Stimulated activated naive CD8-positive, alpha-beta T cell treated with anti-CD3 and anti-CD28 coated beads, Interleukin-15, amount 100 ng/mL, for 72 hours (primary cell): ENCODE measurements at regions not wholly inside any gene's neighbourhood (a gene's known extent, or its start where the extent isn't known, plus 50 kb on each side); places are given as distances from the start of the nearest gene placed in this dataset.
"Not testable (repeated sequence)": the region's sequence is repeated elsewhere in the genome, so short reads cannot be mapped to it uniquely, and the experiment has no call there.

ENCODE experiments used
- ATAC-seq: fragments of 150-1000 bp; cut with Tn5 transposase; 2 replicates; pipeline ENCODE4 v1.10.0; 2021; ENCODE audit warnings: mild to moderate bottlenecking, moderate library complexity
- DNase-seq, 2 donors: peaks; one replicate each; pipeline ENCODE4 v3.0.0; 2021 to 2022
- H3K27ac Mint-ChIP-seq, 2 donors: one replicate each; pipeline ENCODE4 v1.8.0; 2022; ENCODE audit warnings: mild to moderate bottlenecking in 2 of 2, mixed read lengths in 2 of 2, moderate library complexity in 2 of 2
- H3K27me3 Mint-ChIP-seq: one replicate; pipeline ENCODE4 v1.8.0; 2022; ENCODE audit warnings: mixed read lengths
- H3K4me1 Mint-ChIP-seq: one replicate; pipeline ENCODE4 v1.8.0; 2022; ENCODE audit warnings: mild to moderate bottlenecking, mixed read lengths
- H3K4me3 Mint-ChIP-seq, 2 donors: one replicate each; pipeline ENCODE4 v1.8.0; 2022; ENCODE audit warnings: mild to moderate bottlenecking in 2 of 2, mixed read lengths in 2 of 2, moderate library complexity in 1 of 2
- H3K9me3 Mint-ChIP-seq, 2 donors: one replicate each; pipeline ENCODE4 v1.8.0; 2022; ENCODE audit warnings: mixed read lengths in 2 of 2

DNA sequence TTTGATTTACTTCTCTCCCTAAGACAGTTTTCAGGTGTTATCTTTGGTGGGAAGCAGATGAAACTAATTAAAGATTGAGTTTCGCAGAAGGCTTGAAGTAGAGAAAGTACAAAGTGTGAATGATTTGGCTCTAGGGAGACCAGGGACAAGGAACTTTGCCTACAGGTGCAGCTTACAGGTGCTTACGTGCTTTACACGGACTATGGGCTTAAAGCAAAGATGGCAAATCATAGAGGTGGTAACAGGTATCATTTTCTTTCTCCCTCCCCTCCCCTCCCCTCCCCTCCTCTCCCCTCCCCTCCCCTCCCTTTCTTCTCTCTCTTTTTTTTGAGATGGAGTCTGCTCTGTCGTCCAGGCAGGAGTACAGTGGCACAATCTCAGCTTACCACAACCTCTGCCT is 136.3 kb downstream of the SLC35B3 start:
- Mint-ChIP-seq H3K27ac (no peak overlapping the region), H3K27me3 (no peaks in the 10 kb centered on the region)

DNA sequence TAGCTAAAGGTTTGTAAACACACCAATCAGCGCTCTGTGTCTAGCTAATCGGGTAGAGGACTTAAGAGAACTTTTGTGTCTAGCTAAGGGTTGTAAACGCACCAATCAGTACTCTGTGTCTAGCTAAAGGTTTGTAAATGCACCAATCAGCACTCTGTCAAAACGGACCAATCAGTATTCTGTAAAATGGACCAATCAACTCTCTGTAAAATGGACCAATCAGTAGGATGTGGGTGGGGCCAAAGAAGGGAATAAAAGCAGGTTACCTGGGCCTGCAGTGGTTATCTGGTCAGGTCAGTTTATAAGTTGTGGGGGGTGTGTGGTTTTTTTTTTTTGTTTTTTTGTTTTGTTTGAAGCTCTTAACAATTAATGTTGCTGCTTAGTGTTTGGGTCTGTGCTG is 152.4 kb downstream of the SLC35B3 start:
- H3K27me3 Mint-ChIP-seq = not testable (repeated sequence)

More for the DNA sequence above, 136.3 kb downstream of the SLC35B3 start:
- ATAC-seq (no peak), DNase-seq (no peak)
- no peak overlapping the region for H3K4me3 Mint-ChIP-seq
- peaks cover 0 to 3% of the 10 kb centered on the region in 2 donors for H3K9me3 Mint-ChIP-seq
- H3K4me1 Mint-ChIP-seq = no peaks in the 10 kb centered on the region

DNA sequence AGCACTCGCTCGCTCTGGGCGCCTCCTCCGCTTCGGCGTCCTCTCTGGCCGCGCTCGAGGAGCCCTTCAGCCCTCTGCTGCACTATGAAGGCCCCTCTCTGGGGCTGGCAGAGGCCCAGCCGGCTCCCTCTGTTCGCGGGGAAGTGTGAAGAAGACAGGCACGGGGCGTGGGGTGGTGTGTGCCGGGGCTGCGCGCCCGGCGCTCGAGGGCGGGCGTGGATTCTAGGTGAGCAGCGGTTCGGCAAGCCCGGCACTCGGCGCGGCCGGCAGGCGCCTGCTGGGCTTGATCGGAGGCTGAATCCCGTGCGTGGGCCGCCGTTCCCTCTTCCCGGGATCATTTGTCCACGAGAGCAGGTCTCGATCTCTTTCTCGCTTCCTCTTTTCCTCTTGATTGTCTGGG is 153.0 kb downstream of the SLC35B3 start:
- DNase-seq (no peak), ATAC-seq (no peak)
- no peaks in the 10 kb centered on the region for H3K27me3 Mint-ChIP-seq
- no peak overlapping the region for H3K4me3 Mint-ChIP-seq
- peaks cover 10% of the 10 kb centered on the region for H3K4me1 Mint-ChIP-seq
- H3K27ac Mint-ChIP-seq = peak overlapping the region in 1 of 2 donors; percentile 52
- H3K9me3 Mint-ChIP-seq = peaks cover 0 to 6% of the 10 kb centered on the region in 2 donors

More for the DNA sequence above, 152.4 kb downstream of the SLC35B3 start:
- H3K4me1 Mint-ChIP-seq, H3K9me3 Mint-ChIP-seq, H3K4me3 Mint-ChIP-seq, H3K27ac Mint-ChIP-seq, DNase-seq, ATAC-seq: not testable (repeated sequence)

DNA sequence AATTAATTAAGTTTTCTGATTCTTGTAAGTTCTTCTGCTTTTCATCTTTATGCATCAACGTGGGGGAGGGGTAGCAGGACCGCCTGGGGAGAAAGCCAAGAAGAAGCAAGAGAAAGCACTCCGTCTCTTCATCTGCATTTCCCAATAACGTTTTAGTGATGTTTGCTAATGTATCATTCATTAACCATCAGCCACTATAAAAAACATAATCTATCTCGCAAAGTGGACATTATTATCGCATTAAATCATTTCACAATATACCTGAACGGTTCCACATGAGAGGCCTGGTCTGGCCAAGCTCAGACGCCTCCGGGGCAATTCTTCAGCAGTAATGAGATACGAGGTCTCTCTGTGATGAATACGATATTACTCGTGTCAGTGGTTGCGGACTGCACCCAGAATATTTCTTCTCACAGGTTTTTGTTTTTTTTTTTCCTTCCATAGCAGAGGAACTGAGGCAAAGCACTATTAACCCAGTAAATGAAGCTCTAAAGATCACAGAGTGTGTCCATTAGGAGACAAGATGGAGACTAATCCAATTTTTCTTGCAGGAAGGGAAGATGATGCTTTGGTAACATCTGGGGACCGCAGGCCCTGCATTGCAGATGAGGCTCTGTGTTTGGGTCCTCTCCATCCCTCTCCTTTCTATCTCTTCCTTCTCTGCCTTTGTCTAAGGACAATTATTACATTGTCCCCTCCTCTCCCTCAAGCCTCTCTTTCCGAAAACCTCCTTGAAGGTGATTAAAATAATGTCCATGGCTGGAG is 156.1 kb downstream of the SLC35B3 start:
- peaks cover 0 to 6% of the 10 kb centered on the region in 2 donors for H3K9me3 Mint-ChIP-seq
- DNase-seq (no peak), ATAC-seq (no peak)
- no peak overlapping the region for H3K4me3 Mint-ChIP-seq
- H3K27me3 Mint-ChIP-seq = no peaks in the 10 kb centered on the region
- H3K27ac Mint-ChIP-seq = no peak overlapping the region
- peaks cover 10% of the 10 kb centered on the region for H3K4me1 Mint-ChIP-seq

DNA sequence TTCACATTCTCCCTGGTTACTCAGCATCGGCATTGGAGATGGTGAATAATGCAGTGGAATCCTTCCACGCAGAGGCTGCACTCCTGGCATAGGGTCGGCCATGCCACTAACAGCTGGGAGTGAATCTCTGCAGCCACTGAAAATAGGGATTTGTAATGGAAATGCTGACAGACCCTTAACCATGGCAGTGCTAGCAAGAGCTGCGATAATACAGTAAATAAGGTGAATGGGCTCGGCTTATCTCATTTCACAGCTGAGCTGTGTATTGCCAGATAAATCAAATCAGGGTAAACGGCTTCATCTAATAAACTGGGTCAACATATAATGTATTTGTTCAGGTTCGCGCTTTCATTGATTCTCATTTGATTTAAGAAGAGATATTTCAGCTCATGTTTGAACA is 156.8 kb downstream of the SLC35B3 start:
- Mint-ChIP-seq H3K4me1 (peaks cover 10% of the 10 kb centered on the region), H3K27ac (no peak overlapping the region), H3K27me3 (no peaks in the 10 kb centered on the region), H3K9me3 (peaks cover 0 to 6% of the 10 kb centered on the region in 2 donors), H3K4me3 (no peak overlapping the region)
- ATAC-seq (no peak), DNase-seq (no peak)

DNA sequence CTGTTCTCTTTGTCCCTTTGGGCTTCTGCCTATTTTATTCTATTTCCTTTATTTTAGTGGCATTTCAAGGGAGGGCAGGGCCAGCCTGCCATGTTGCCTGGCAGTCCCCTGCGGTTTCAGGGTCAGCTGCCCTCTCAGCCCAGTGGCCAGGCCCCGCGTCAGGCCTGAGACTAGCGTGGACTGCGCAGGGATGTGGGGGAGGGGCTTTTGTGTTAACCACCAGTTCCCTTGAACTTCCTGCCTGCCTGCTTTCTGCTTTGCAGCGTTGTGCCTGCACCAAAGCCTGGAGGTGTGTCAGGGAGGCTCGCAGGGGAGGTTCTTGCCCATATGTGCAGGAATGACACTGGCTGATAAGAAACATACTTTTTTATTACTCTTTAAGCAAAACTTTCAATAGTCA is 157.6 kb downstream of the SLC35B3 start:
- H3K27me3 Mint-ChIP-seq = no peaks in the 10 kb centered on the region
- peak overlapping the region; percentile 42 to 81 for H3K27ac Mint-ChIP-seq
- H3K4me3 Mint-ChIP-seq = no peak overlapping the region
- peaks cover 10% of the 10 kb centered on the region for H3K4me1 Mint-ChIP-seq
- ATAC-seq (no peak), DNase-seq (no peak)
- peaks cover 0 to 4% of the 10 kb centered on the region in 2 donors for H3K9me3 Mint-ChIP-seq

DNA sequence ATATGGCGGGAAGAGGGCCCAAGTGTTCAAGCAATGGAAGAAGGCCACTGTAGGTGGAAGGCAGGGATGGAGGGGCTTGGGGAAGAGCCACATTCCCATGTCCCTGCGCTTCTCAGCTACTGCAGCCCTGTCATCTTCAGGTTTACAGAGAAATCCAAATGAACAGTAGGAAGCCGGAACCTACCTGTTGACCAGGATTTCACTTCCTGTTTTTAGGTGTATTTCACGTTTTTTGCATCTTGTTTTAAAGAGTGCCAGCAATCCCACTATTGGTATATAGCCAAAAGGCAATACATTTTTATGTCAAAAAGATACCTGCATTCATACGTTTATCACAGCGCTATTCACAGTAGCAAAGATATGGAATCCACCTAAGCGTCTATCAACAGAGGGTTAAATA is 159.2 kb downstream of the SLC35B3 start:
- no peaks in the 10 kb centered on the region for H3K9me3 Mint-ChIP-seq
- DNase-seq = no peak
- H3K27ac Mint-ChIP-seq = no peak overlapping the region
- ATAC-seq = no peak
- H3K27me3 Mint-ChIP-seq = no peaks in the 10 kb centered on the region
- H3K4me3 Mint-ChIP-seq = no peak overlapping the region
- peaks cover 10% of the 10 kb centered on the region for H3K4me1 Mint-ChIP-seq

DNA sequence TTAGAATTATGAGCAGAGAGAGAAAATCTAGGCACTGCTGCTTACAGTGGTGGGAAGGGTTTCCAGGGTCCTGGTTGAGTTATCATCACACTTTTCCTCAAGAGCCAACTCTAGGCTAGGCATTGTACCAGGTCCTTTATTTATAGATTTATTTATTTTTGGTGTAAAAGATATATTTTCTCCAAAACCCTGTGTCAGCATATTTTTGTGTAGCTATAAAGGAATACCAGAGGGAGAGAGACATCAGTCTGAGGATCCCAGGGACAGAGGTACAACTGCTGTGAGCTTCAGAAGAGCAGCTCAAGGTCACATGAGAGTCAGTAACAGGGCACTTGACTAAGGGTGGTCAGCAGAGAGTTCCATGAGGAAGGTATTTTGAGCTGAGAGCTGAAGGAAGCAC is 159.7 kb downstream of the SLC35B3 start:
- Mint-ChIP-seq H3K4me3 (no peak overlapping the region), H3K9me3 (no peaks in the 10 kb centered on the region), H3K4me1 (peaks cover 10% of the 10 kb centered on the region), H3K27ac (peak overlapping the region in 1 of 2 donors; percentile 36), H3K27me3 (no peaks in the 10 kb centered on the region)
- ATAC-seq (no peak), DNase-seq (no peak)

DNA sequence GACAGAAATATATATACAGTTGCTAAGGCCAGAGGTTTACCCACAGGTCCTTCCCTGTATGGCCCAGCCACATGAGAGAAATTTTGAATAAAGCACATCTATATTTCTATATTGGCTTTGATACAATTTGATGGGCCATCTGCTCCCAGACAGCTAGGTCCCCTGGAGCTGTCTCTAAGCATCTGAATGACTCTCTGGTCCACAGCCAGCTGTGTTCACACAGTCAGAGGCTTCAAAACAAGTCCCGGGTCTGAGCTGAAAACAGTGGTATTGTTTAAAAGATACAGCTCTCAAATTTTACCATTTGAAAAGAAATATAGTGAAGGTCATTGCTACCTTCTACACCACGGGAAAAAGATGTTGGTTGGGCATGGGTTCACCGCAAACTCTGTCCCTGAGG is 161.1 kb downstream of the SLC35B3 start:
- Mint-ChIP-seq H3K9me3 (peaks cover 0 to 4% of the 10 kb centered on the region in 2 donors), H3K27me3 (no peaks in the 10 kb centered on the region), H3K27ac (no peak overlapping the region), H3K4me1 (peaks cover 10% of the 10 kb centered on the region), H3K4me3 (no peak overlapping the region)
- ATAC-seq = no peak
- no peak for DNase-seq

DNA sequence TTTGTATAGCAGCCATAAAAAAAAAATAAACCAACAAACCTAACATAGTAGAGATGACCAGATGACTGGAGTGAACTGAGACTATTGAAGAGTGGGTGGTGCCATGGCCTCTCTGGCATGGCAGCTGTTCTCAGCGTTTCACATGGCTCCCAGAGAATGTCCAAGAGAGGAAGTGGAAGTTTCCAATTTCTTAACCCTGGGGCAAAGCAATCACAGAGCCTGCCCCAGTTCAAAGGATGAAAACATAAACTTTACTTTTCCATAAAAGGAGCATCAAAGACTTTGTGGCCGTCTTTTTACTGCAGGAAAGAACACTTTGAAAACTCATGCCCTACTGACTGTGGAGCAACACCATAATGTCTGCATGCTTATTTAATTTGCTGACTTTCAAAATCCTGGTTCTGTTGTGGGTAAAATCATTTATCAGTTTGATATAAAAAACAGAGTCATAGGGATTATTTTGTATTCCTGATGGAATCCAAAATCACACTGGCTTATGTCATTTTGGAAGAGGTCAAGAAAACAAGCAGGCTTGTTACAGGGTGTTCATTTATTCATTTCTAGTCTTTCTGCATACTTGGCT is 165.4 kb downstream of the SLC35B3 start:
- Mint-ChIP-seq H3K4me1 (no peaks in the 10 kb centered on the region), H3K4me3 (no peak overlapping the region), H3K9me3 (peaks cover 6 to 13% of the 10 kb centered on the region in 2 donors), H3K27me3 (no peaks in the 10 kb centered on the region), H3K27ac (no peak overlapping the region)
- DNase-seq (no peak), ATAC-seq (no peak)

DNA sequence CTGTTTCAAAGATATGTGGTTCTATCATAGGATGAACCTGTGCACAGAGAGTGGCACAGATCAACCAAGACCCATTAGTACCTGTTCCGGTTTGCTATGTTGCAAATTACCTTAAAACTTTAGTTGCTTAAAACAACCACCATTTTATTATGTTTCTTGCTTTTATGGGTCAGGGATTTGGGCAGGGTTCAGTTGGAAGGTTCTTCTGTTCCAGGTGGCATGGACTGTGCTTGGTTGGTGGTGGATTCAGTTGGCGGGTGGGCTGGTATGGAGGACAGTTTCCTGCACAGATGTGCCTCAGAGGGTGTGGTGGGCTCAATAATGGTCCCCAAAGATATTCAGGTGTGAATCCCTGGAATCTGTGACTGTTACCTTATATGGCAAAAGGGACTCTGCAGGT is 166.3 kb downstream of the SLC35B3 start:
- Mint-ChIP-seq H3K4me1 (no peaks in the 10 kb centered on the region), H3K4me3 (no peak overlapping the region), H3K27ac (no peak overlapping the region), H3K9me3 (peaks cover 6 to 13% of the 10 kb centered on the region in 2 donors), H3K27me3 (no peaks in the 10 kb centered on the region)
- ATAC-seq = no peak
- DNase-seq = no peak

DNA sequence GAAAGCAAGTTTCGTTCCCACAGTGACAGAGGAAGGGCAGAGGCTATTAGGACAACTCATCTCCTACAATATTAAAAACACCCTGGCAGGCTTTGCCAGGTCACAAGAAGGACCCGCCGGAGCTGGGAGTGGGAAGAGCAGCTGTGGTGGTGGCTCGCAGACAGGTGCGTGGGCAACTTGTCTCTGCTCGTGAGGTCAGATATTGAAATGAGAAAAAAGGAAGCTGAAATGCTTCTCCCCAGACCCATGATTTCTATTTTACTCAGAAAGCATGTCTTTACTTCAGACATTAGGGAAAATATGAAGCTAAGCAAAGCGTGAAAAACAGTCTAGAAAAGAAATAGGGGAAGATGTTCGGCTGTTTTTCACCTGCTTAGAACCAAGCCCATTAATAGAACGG is 166.3 kb upstream of the EEF1E1 start:
- H3K4me1 Mint-ChIP-seq = no peaks in the 10 kb centered on the region
- H3K9me3 Mint-ChIP-seq = peaks cover 6 to 13% of the 10 kb centered on the region in 2 donors
- no peak for ATAC-seq
- H3K4me3 Mint-ChIP-seq = no peak overlapping the region
- DNase-seq = no peak
- no peak overlapping the region for H3K27ac Mint-ChIP-seq
- H3K27me3 Mint-ChIP-seq = no peaks in the 10 kb centered on the region

DNA sequence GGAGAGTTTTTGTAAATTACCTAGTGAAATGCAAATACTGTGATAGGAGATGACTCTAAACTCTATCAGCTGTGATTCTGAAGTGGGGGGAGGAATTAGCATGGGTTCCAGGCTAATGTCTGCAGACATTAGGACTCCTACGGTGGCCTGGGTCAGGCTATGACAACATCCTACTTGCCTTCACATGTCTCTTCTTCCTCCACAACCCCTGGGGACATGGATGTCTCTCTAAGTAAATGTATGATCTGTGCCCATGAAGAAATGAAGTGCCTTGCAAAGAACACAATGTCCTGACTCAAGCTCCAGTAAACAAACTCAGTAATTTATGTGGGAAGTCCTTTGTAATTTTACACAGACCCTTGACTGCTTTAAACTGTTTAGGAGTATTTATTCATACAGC is 165.8 kb upstream of the EEF1E1 start:
- no peaks in the 10 kb centered on the region for H3K4me1 Mint-ChIP-seq
- DNase-seq (no peak), ATAC-seq (no peak)
- no peak overlapping the region for H3K4me3 Mint-ChIP-seq
- H3K27ac Mint-ChIP-seq = no peak overlapping the region
- H3K9me3 Mint-ChIP-seq = peaks cover 6 to 13% of the 10 kb centered on the region in 2 donors
- no peaks in the 10 kb centered on the region for H3K27me3 Mint-ChIP-seq

DNA sequence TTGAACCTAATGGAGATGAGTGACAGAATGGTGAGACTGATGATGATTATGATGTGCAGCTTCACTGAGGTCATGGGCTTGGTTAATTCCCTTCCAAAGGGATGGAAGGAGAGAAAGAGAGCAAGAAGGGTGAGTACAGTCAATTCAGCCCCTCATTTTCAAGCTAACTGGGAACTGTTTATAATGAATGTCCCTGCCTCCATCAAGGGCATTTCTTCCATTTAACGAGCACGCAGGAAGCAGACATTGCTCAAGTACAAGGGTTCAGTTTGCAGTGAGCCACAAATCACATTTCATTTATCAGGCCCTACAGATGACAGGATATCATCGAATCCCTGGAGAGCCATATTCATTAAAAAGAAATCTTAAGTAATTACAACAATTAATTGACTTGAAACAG is 158.3 kb upstream of the EEF1E1 start:
- Mint-ChIP-seq H3K4me1 (no peaks in the 10 kb centered on the region), H3K27me3 (no peaks in the 10 kb centered on the region), H3K4me3 (no peak overlapping the region), H3K9me3 (no peaks in the 10 kb centered on the region), H3K27ac (no peak overlapping the region)
- ATAC-seq (no peak), DNase-seq (no peak)

DNA sequence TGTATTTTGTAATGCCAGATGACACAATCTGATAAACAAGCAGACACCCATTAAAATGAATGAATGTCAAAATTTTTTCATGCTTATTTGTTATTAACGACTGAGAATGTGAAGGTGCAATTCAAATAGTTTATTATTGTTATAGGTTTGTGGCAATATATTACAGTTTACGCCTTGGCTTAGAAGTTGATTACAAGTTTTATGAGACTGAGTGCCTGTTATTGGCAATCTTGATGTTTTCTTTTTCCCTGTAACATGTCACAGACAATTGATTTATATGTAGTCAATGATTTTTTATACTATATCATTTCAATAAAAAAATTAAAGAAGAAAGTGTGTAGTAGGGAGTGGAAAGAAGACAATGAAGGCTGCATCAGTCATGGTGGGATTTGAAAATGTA is 144.1 kb upstream of the EEF1E1 start:
- no peak for DNase-seq
- no peaks in the 10 kb centered on the region for H3K4me1 Mint-ChIP-seq
- no peaks in the 10 kb centered on the region for H3K9me3 Mint-ChIP-seq
- no peak overlapping the region for H3K4me3 Mint-ChIP-seq
- no peak for ATAC-seq
- H3K27me3 Mint-ChIP-seq = peaks cover 8% of the 10 kb centered on the region
- no peak overlapping the region for H3K27ac Mint-ChIP-seq

DNA sequence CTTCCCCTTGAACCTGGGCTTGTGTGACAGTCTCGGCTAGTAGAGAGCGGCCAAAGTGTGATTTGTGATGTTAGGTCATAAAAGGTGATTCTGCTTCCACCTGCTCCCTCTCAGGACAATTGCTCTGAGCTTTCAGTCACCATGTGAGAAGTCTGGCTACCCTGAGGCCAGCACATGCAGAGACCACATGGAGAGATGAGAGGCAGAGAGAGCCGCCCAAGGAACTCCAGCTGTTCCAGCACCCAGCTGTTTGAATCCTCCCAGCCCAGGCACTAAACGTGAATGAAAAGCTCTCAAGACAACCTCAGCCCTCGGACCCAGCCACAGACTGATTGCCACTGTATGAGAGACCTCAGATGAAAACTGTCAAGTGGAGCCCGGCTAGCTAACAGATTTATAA is 143.4 kb upstream of the EEF1E1 start:
- ATAC-seq = no peak
- Mint-ChIP-seq H3K4me1 (no peaks in the 10 kb centered on the region), H3K27me3 (peaks cover 8% of the 10 kb centered on the region)

More for the DNA sequence above, 143.4 kb upstream of the EEF1E1 start:
- no peak overlapping the region for H3K4me3 Mint-ChIP-seq
- DNase-seq = no peak
- no peak overlapping the region for H3K27ac Mint-ChIP-seq
- no peaks in the 10 kb centered on the region for H3K9me3 Mint-ChIP-seq
